ENCODE measurements at regions not wholly inside any gene's neighbourhood (a gene's known extent, or its start where the extent isn't known, plus 50 kb on each side); places are given as distances from the start of the nearest gene placed in this dataset.

- TF ChIP-seq CTCF (IDR thresholded peaks at IDR 0.05) (no peak), POLR2A (IDR thresholded peaks at IDR 0.05) (no peak)
Measured at GRCh38 chr1:58090640-58091039, 455.9 kb downstream of the OMA1 start.

Measured in body of pancreas (tissue), 4 donors.